H1 (cell line): ENCODE measurements at regions not wholly inside any gene's neighbourhood (a gene's known extent, or its start where the extent isn't known, plus 50 kb on each side); places are given as distances from the start of the nearest gene placed in this dataset.

ENCODE experiments used
- CTCF ChIA-PET: fragments of 300-600 bp; sonication (Branson Sonifier 250); formaldehyde crosslinking; loops from one replicate; lab custom pipeline; 2021; ENCODE audit not compliant: partially characterized antibody; lab: Charles Lee
- POLR2A ChIA-PET: fragments of 300-600 bp; sonication (Branson Sonifier 250); formaldehyde crosslinking; loops from one replicate; lab custom pipeline; 2021; ENCODE audit warnings: inconsistent platforms; ENCODE audit not compliant: partially characterized antibody; lab: Charles Lee
- DNase-seq, 2 experiments: peaks; one replicate each; pipeline versions ENCODE4 v3.0.0 to v3.0.0-alpha.2; 2010 to 2022; ENCODE audit warnings: low spot score in 2 of 2, low read depth in 1 of 2, mixed read lengths in 1 of 2
- FAIRE-seq: peaks from 2 replicates; lab custom pipeline; 2011; peaks lifted over from hg19 to GRCh38; lab: Jason Lieb, UNC
- H2AFZ ChIP-seq: 2 replicates; pipeline ENCODE4 v1.8.1; 2012; ENCODE audit warnings: low read length, inconsistent platforms
- H2AK5ac ChIP-seq: 2 replicates; pipeline ENCODE4 v1.6.1; 2013; ENCODE audit warnings: low read depth, low read length
- H2BK120ac ChIP-seq: replicated peaks from 2 replicates; pipeline ENCODE3; 2013; ENCODE audit warnings: low read depth, low read length, inconsistent platforms
- H2BK12ac ChIP-seq: 2 replicates; pipeline ENCODE4 v1.6.1; 2013; ENCODE audit warnings: low read depth, low read length
- H2BK15ac ChIP-seq: 2 replicates; pipeline ENCODE4 v1.6.1; 2013; ENCODE audit warnings: low read length
- H2BK20ac ChIP-seq: 2 replicates; pipeline ENCODE4 v1.6.1; 2013; ENCODE audit warnings: low read length
- H2BK5ac ChIP-seq: 2 replicates; pipeline ENCODE4 v1.6.1; 2013; ENCODE audit warnings: low read depth, low read length
- H3K14ac ChIP-seq: 2 replicates; pipeline ENCODE4 v1.6.1; 2013; ENCODE audit warnings: inconsistent platforms; ENCODE audit not compliant: insufficient read length
- H3K18ac ChIP-seq: 2 replicates; pipeline ENCODE4 v1.6.1; 2013; ENCODE audit warnings: low read length; ENCODE audit errors: extremely low read depth
- H3K23ac ChIP-seq: 2 replicates; pipeline ENCODE4 v1.6.1; 2013; ENCODE audit warnings: inconsistent platforms; ENCODE audit not compliant: insufficient read length
- H3K23me2 ChIP-seq: 2 replicates; pipeline ENCODE4 v1.6.1; 2013; ENCODE audit warnings: low read depth, low read length
- H3K27ac ChIP-seq: 2 replicates; pipeline ENCODE4 v1.6.1; 2011; ENCODE audit warnings: low read depth, low read length, inconsistent platforms
- H3K27me3 ChIP-seq, 4 experiments: replicated peaks in 1 of 4; 1 replicate in 1 of 4; 2 replicates in 3 of 4; pipeline versions ENCODE4 v1.6.1 to v1.8.1; 2011 to 2013; ENCODE audit warnings: low read length in 3 of 4, mild to moderate bottlenecking in 3 of 4, inconsistent platforms in 2 of 4, mixed read lengths in 2 of 4, moderate library complexity in 1 of 4; ENCODE audit not compliant: control insufficient read depth in 3 of 4, insufficient read depth in 3 of 4; ENCODE audit errors: extremely low read depth in 1 of 4
- H3K36me3 ChIP-seq, 4 experiments: 2 replicates each; pipeline versions ENCODE4 v1.6.1 to v1.8.1; 2011 to 2013; ENCODE audit warnings: mild to moderate bottlenecking in 4 of 4, low read length in 3 of 4, moderate library complexity in 2 of 4, control low read depth in 1 of 4, inconsistent platforms in 1 of 4; ENCODE audit not compliant: insufficient read depth in 4 of 4, control insufficient read depth in 2 of 4
- H3K4ac ChIP-seq: replicated peaks from 2 replicates; pipeline ENCODE3; 2013; ENCODE audit warnings: low read length, low read depth, mixed read lengths, inconsistent platforms; ENCODE audit not compliant: insufficient read length
- H3K4me1 ChIP-seq, 4 experiments: replicated peaks in 1 of 4; 1 replicate in 1 of 4; 2 replicates in 3 of 4; pipeline versions ENCODE4 v1.6.1 to v1.8.1; 2011 to 2013; ENCODE audit warnings: low read length in 3 of 4, inconsistent platforms in 2 of 4, mixed read lengths in 1 of 4; ENCODE audit not compliant: insufficient read depth in 4 of 4, control insufficient read depth in 3 of 4
- H3K4me2 ChIP-seq, 2 experiments: 2 replicates each; pipeline versions ENCODE4 v1.6.1 to v1.8.1; 2011 to 2013; ENCODE audit warnings: low read depth in 2 of 2, low read length in 2 of 2, control low read depth in 1 of 2, inconsistent platforms in 1 of 2, mild to moderate bottlenecking in 1 of 2; ENCODE audit not compliant: insufficient read depth in 1 of 2
- H3K4me3 ChIP-seq, 4 experiments: fragments of 200-600, 300-600 bp in 1 of 4; sonication (generic), shearing (Covaris generic), sonication (Bioruptor Twin) in 1 of 4; 2 replicates each; pipeline versions ENCODE4 v1.5.1 to v1.8.1; 2011 to 2016; ENCODE audit warnings: low read length in 4 of 4, low read depth in 3 of 4, control low read depth in 2 of 4, inconsistent platforms in 2 of 4, mild to moderate bottlenecking in 2 of 4, mixed read lengths in 1 of 4, moderate library complexity in 1 of 4; ENCODE audit not compliant: insufficient read depth in 2 of 4; ENCODE audit errors: extremely low read depth in 1 of 4
- H3K56ac ChIP-seq: replicated peaks from 2 replicates; pipeline ENCODE3; 2013; ENCODE audit warnings: low read depth, mild to moderate bottlenecking, mixed read lengths, low read length, inconsistent platforms; ENCODE audit not compliant: insufficient read length
- H3K79me1 ChIP-seq: 2 replicates; pipeline ENCODE4 v1.6.1; 2013; ENCODE audit warnings: low read depth, low read length, control low read depth
- H3K79me2 ChIP-seq, 2 experiments: 2 replicates each; pipeline versions ENCODE4 v1.6.1 to v1.8.1; 2012 to 2013; ENCODE audit warnings: low read length in 2 of 2, mild to moderate bottlenecking in 2 of 2, inconsistent platforms in 1 of 2; ENCODE audit not compliant: insufficient read depth in 2 of 2, control insufficient read depth in 1 of 2
- H3K9ac ChIP-seq, 4 experiments: replicated peaks in 1 of 4; 1 replicate in 1 of 4; 2 replicates in 3 of 4; pipeline versions ENCODE4 v1.6.1 to v1.8.1; 2011 to 2013; ENCODE audit warnings: low read depth in 3 of 4, low read length in 3 of 4, control low read depth in 2 of 4, mild to moderate bottlenecking in 2 of 4, moderate library complexity in 2 of 4, inconsistent platforms in 1 of 4; ENCODE audit errors: extremely low read depth in 1 of 4
- H3K9me3 ChIP-seq, 2 experiments: 2 replicates each; pipeline versions ENCODE4 v1.6.1 to v1.8.1; 2012 to 2013; ENCODE audit warnings: mild to moderate bottlenecking in 2 of 2, moderate library complexity in 2 of 2, control low read depth in 1 of 2, inconsistent platforms in 1 of 2, low read depth in 1 of 2, low read length in 1 of 2, mixed read lengths in 1 of 2; ENCODE audit not compliant: insufficient read depth in 2 of 2
- H4K20me1 ChIP-seq, 2 experiments: replicated peaks in 1 of 2; 2 replicates each; pipeline versions ENCODE3 to v1.8.1; 2011 to 2013; ENCODE audit warnings: inconsistent platforms in 2 of 2, low read length in 2 of 2, mild to moderate bottlenecking in 1 of 2; ENCODE audit not compliant: insufficient read depth in 2 of 2, control insufficient read depth in 1 of 2
- H4K5ac ChIP-seq: 2 replicates; pipeline ENCODE4 v1.6.1; 2013; ENCODE audit warnings: low read length, low read depth, mixed read lengths, inconsistent platforms; ENCODE audit not compliant: insufficient read length
- H4K8ac ChIP-seq: 2 replicates; pipeline ENCODE4 v1.8.0; 2013; ENCODE audit warnings: mild to moderate bottlenecking, moderate library complexity, low read length, inconsistent platforms; ENCODE audit not compliant: insufficient read depth; ENCODE audit errors: extremely low read depth
- H4K91ac ChIP-seq: replicated peaks from 2 replicates; pipeline ENCODE3; 2013; ENCODE audit warnings: low read length, mixed read lengths, inconsistent platforms; ENCODE audit not compliant: insufficient read length
- EP300 ChIP-seq, 2 experiments: IDR thresholded peaks; 1 replicate in 1 of 2; 2 replicates in 1 of 2; pipeline ENCODE4 v1.6.1; 2011 to 2012; ENCODE audit warnings: low read depth in 2 of 2, low read length in 2 of 2, mild to moderate bottlenecking in 2 of 2, borderline replicate concordance in 1 of 2, inconsistent platforms in 1 of 2, moderate library complexity in 1 of 2
- FOSL1 ChIP-seq: IDR thresholded peaks from 2 replicates; pipeline ENCODE4 v1.6.1; 2011; ENCODE audit warnings: mild to moderate bottlenecking, low read depth, low read length, moderate library complexity; ENCODE audit not compliant: insufficient read depth
- GABPA ChIP-seq: IDR thresholded peaks from 2 replicates; pipeline ENCODE4 v1.6.1; 2011; ENCODE audit warnings: mild to moderate bottlenecking, low read length, moderate library complexity, borderline replicate concordance; ENCODE audit not compliant: insufficient read depth
- HDAC2 ChIP-seq, 2 experiments: fragments of 300-600 bp in 1 of 2; sonication (generic) in 1 of 2; IDR thresholded peaks; 2 replicates each; pipeline ENCODE4 v1.6.1; 2011 to 2012; ENCODE audit warnings: low read depth in 2 of 2, low read length in 2 of 2, mild to moderate bottlenecking in 2 of 2, moderate library complexity in 2 of 2, borderline replicate concordance in 1 of 2, inconsistent platforms in 1 of 2
- KDM5A ChIP-seq: fragments of 200-600 bp; IDR thresholded peaks from 2 replicates; pipeline ENCODE4 v1.7.1; 2012; ENCODE audit warnings: mild to moderate bottlenecking, low read length, inconsistent platforms, mixed read lengths
- PHF8 ChIP-seq: fragments of 200-600 bp; sonication (generic); conservative IDR thresholded peaks from 2 replicates; pipeline ENCODE4 v1.7.1; 2012; ENCODE audit warnings: low read depth, mild to moderate bottlenecking, inconsistent platforms, low read length, moderate library complexity
- POLR2A ChIP-seq, 2 experiments: IDR thresholded peaks; 1 replicate in 1 of 2; 2 replicates in 1 of 2; pipeline ENCODE4 v1.6.1; 2011; ENCODE audit warnings: low read depth in 2 of 2, low read length in 2 of 2, mild to moderate bottlenecking in 2 of 2; ENCODE audit errors: control extremely low read depth in 1 of 2
- SP2 ChIP-seq: IDR thresholded peaks from 2 replicates; pipeline ENCODE4 v1.6.1; 2012; ENCODE audit warnings: mild to moderate bottlenecking, low read length, inconsistent platforms
- TEAD4 ChIP-seq: IDR thresholded peaks from 2 replicates; pipeline ENCODE4 v1.6.1; 2012; ENCODE audit warnings: low read depth, low read length, inconsistent platforms, mixed read lengths
- WGBS, 2 experiments: shearing (Covaris generic) in 1 of 2; methylation state at CpG; one replicate each; pipeline versions ENCODE4 v1.1.6 to v1.1.7; 2013 to 2015; ENCODE audit warnings: low lambda C conversion rate in 2 of 2, mixed read lengths in 2 of 2, inconsistent platforms in 1 of 2, low coverage in 1 of 2, missing lambda C conversion rate in 1 of 2; ENCODE audit not compliant: insufficient replicate concordance in 2 of 2, insufficient coverage in 1 of 2, insufficient read length in 1 of 2; ENCODE audit errors: extremely low coverage in 1 of 2, missing lambda C conversion rate in 1 of 2; 5-methylcytosine and 5-hydroxymethylcytosine counted together
- TF ChIP-seq, protein P1 (sequence below): IDR thresholded peaks from 2 replicates; pipeline ENCODE4 v1.6.1; 2012; ENCODE audit warnings: inconsistent platforms

DNA sequence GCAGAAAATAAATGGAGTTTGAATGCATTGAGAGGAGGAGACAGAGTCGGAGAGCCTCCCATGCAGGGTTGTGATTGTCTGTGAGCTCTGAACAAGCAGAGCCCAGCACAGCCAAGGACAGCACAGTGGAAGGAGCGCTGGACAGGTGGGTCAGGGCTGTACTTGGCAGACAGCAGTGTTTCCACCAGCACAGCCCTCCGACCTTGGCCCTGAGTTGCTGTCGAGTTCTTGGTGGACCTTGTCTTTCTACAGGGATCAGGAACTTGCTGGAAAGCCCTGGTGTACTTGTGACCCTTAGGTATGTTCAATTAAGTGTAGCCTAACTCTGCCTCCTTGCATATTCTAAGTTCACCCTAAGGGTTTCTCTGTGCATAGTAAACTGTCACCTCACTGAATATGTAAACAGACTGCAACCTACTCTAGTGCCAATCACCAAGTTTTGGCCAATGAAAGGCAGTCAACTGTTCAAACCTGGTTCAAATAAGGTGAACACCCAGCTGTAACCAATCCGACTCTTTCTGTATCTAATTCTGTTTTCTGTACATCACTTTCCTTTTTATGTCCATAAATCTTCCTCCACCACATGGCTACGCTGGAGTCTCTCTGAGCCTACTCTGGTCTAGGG is 86.6 kb upstream of the SLC25A33 start:
- Histone ChIP-seq H3K27ac (no peak overlapping the region), H3K18ac (no peak overlapping the region), H2BK12ac (no peak overlapping the region), H2BK15ac (no peak overlapping the region), H4K91ac (no peak overlapping the region), H3K9me3 (no peaks in the 10 kb centered on the region), H2BK5ac (no peak overlapping the region), H3K9ac (no peak overlapping the region), H3K23ac (no peak overlapping the region), H3K4ac (no peak overlapping the region), H2BK20ac (no peak overlapping the region), H3K79me1 (no peaks in the 10 kb centered on the region), H4K5ac (no peak overlapping the region), H3K4me1 (no peaks in the 10 kb centered on the region; a peak in 2 of 7 replicates), H2BK120ac (no peak overlapping the region), H3K4me2 (no peak overlapping the region), H4K20me1 (peaks cover 0 to 5% of the 10 kb centered on the region in 2 experiments), H3K27me3 (peaks cover 0 to 3% (median 0%) of the 10 kb centered on the region in 4 experiments; a peak in 1 of 7 replicates), H3K4me3 (no peak overlapping the region), H2AFZ (no peak overlapping the region), H3K36me3 (no peaks in the 10 kb centered on the region), H2AK5ac (no peak overlapping the region), H3K79me2 (no peaks in the 10 kb centered on the region), H3K56ac (no peak overlapping the region), H4K8ac (no peak overlapping the region; the same call in 1 of the 2 replicates), H3K23me2 (no peaks in the 10 kb centered on the region), H3K14ac (no peak overlapping the region)
- no peak for FAIRE-seq
- DNase-seq = no peak
- 79% methylated on average over 6 of the region's 6 CpGs; no CpG with 5 or more reads in 1 of the 2 experiments for WGBS, 2 experiments
- no peak for TF ChIP-seq PHF8
- no peak for TF ChIP-seq SP2
- no peak for TF ChIP-seq KDM5A
- no peak for TF ChIP-seq TEAD4
- no peak for TF ChIP-seq HDAC2 (IDR thresholded peaks at IDR 0.05; ENCODE audit: borderline replicate concordance in 1 of 2, low read depth in 2 of 2, low read length in 2 of 2)
- no peak for TF ChIP-seq GABPA
- no peak for TF ChIP-seq FOSL1
- no peak for TF ChIP-seq EP300 (IDR thresholded peaks at IDR 0.05; ENCODE audit: borderline replicate concordance in 1 of 2, low read depth in 2 of 2, low read length in 2 of 2)
- TF ChIP-seq POLR2A (IDR thresholded peaks at IDR 0.05; ENCODE audit: control extremely low read depth in 1 of 2, low read depth in 2 of 2, low read length in 2 of 2) = no peak
- TF ChIP-seq, protein P1, sequence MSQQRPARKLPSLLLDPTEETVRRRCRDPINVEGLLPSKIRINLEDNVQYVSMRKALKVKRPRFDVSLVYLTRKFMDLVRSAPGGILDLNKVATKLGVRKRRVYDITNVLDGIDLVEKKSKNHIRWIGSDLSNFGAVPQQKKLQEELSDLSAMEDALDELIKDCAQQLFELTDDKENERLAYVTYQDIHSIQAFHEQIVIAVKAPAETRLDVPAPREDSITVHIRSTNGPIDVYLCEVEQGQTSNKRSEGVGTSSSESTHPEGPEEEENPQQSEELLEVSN = no peak
- ChIA-PET POLR2A (no interaction called here), CTCF (interaction anchor here (0.8 to 1.9 kb wide), 5 partner anchors 11 to 186 kb away, joined by 3 to 5 read pairs (median 4); no protein-coding TSS in a partner anchor)
